CD14-positive monocyte (primary cell): ENCODE measurements at regions not wholly inside any gene's neighbourhood (a gene's known extent, or its start where the extent isn't known, plus 50 kb on each side); places are given as distances from the start of the nearest gene placed in this dataset.

Experiments used
- DNase-seq, 3 donors: peaks; one replicate each; pipeline ENCODE4 v3.0.0-alpha.2; 2011 to 2022
- H2AFZ ChIP-seq: 2 replicates; pipeline ENCODE4 v1.6.0; 2012; ENCODE audit warnings: mild to moderate bottlenecking, low read depth, low read length, inconsistent platforms; ENCODE audit not compliant: insufficient read depth, poor library complexity, severe bottlenecking
- H3K27ac ChIP-seq, 2 donors: 1 replicate in 1 of 2; 2 replicates in 1 of 2; pipeline ENCODE4 v1.5.1; 2012 to 2013; ENCODE audit warnings: low read length in 2 of 2, control low read depth in 1 of 2, inconsistent platforms in 1 of 2, low read depth in 1 of 2, mild to moderate bottlenecking in 1 of 2
- H3K27me3 ChIP-seq, 2 donors: one replicate each; pipeline versions ENCODE4 v1.6.0 to v1.6.1; 2011 to 2013; ENCODE audit warnings: low read length in 2 of 2; ENCODE audit not compliant: control insufficient read depth in 2 of 2, insufficient read depth in 2 of 2
- H3K36me3 ChIP-seq, 2 donors: replicated peaks in 1 of 2; 1 replicate in 1 of 2; 2 replicates in 1 of 2; pipeline versions ENCODE4 v1.5.1 to v1.6.1; 2012 to 2013; ENCODE audit warnings: low read length in 2 of 2, control low read depth in 1 of 2, inconsistent platforms in 1 of 2, mild to moderate bottlenecking in 1 of 2; ENCODE audit not compliant: insufficient read depth in 2 of 2, control insufficient read depth in 1 of 2
- H3K4me1 ChIP-seq, 2 donors: 1 replicate in 1 of 2; 2 replicates in 1 of 2; pipeline versions ENCODE4 v1.5.1 to v1.6.1; 2012 to 2013; ENCODE audit warnings: low read length in 2 of 2, control low read depth in 1 of 2, inconsistent platforms in 1 of 2, mild to moderate bottlenecking in 1 of 2, moderate library complexity in 1 of 2; ENCODE audit not compliant: insufficient read depth in 2 of 2, control insufficient read depth in 1 of 2
- H3K4me2 ChIP-seq: replicated peaks from 2 replicates; pipeline ENCODE3; 2012; ENCODE audit warnings: low read length, moderate library complexity, mild to moderate bottlenecking; ENCODE audit not compliant: poor library complexity, severe bottlenecking; ENCODE audit errors: extremely low read depth
- H3K4me3 ChIP-seq, 3 experiments: fragments of 200-600 bp in 1 of 3; sonication (generic) in 1 of 3; replicated peaks in 1 of 3; 1 replicate in 2 of 3; 2 replicates in 1 of 3; pipeline ENCODE4 v1.5.1; 2011 to 2013; ENCODE audit warnings: low read length in 3 of 3, mild to moderate bottlenecking in 3 of 3, control low read depth in 2 of 3, low read depth in 2 of 3, inconsistent platforms in 1 of 3, moderate library complexity in 1 of 3
- H3K79me2 ChIP-seq: 2 replicates; pipeline ENCODE4 v1.6.0; 2012; ENCODE audit warnings: mild to moderate bottlenecking, control low read depth, inconsistent platforms, low read length, moderate library complexity; ENCODE audit not compliant: insufficient read depth
- H3K9ac ChIP-seq: 2 replicates; pipeline ENCODE4 v1.6.0; 2017; ENCODE audit warnings: low read length, mild to moderate bottlenecking; ENCODE audit not compliant: insufficient read depth, poor library complexity, severe bottlenecking
- H3K9me3 ChIP-seq, 2 donors: replicated peaks in 1 of 2; 1 replicate in 1 of 2; 2 replicates in 1 of 2; pipeline versions ENCODE4 v1.5.1 to v1.6.1; 2012 to 2013; ENCODE audit warnings: low read length in 2 of 2, control low read depth in 1 of 2; ENCODE audit not compliant: control insufficient read depth in 1 of 2, insufficient read depth in 1 of 2
- H4K20me1 ChIP-seq: 2 replicates; pipeline ENCODE4 v1.6.0; 2012; ENCODE audit warnings: mild to moderate bottlenecking, low read length, control low read depth, moderate library complexity; ENCODE audit not compliant: insufficient read depth
- H3K27ac Mint-ChIP-seq, 7 donors: one replicate each; pipeline ENCODE4 v1.8.0; 2020; ENCODE audit warnings: mild to moderate bottlenecking in 7 of 7, mixed read lengths in 7 of 7, moderate library complexity in 6 of 7, inconsistent platforms in 2 of 7
- H3K27me3 Mint-ChIP-seq, 3 donors: one replicate each; pipeline ENCODE4 v1.8.0; 2021 to 2022; ENCODE audit warnings: low read depth in 3 of 3, mild to moderate bottlenecking in 3 of 3, mixed read lengths in 3 of 3, moderate library complexity in 3 of 3, inconsistent platforms in 1 of 3
- H3K36me3 Mint-ChIP-seq, 2 donors: one replicate each; pipeline ENCODE4 v1.8.0; 2020; ENCODE audit warnings: mixed read lengths in 2 of 2, inconsistent platforms in 1 of 2, mild to moderate bottlenecking in 1 of 2
- H3K4me1 Mint-ChIP-seq: one replicate; pipeline ENCODE4 v1.8.0; 2020; ENCODE audit warnings: mild to moderate bottlenecking, mixed read lengths
- H3K4me3 Mint-ChIP-seq, 2 donors: one replicate each; pipeline ENCODE4 v1.8.0; 2020; ENCODE audit warnings: mild to moderate bottlenecking in 2 of 2, mixed read lengths in 2 of 2, moderate library complexity in 1 of 2
- H3K9me3 Mint-ChIP-seq, 7 donors: one replicate each; pipeline ENCODE4 v1.8.0; 2020 to 2022; ENCODE audit warnings: mixed read lengths in 7 of 7, mild to moderate bottlenecking in 6 of 7, moderate library complexity in 6 of 7, inconsistent platforms in 2 of 7
- CTCF ChIP-seq: fragments of 200-600 bp; IDR thresholded peaks from one replicate; pipeline ENCODE4 v1.8.0; 2022; ENCODE audit warnings: antibody characterized with exemption, mild to moderate bottlenecking
- WGBS: methylation state at CpG from one replicate; pipeline ENCODE4 v1.1.5; 2013; ENCODE audit warnings: missing lambda C conversion rate; ENCODE audit not compliant: insufficient coverage; 5-methylcytosine and 5-hydroxymethylcytosine counted together
- intact Hi-C, 2 donors: fragments of 100-400 bp; cut with micrococcal nuclease; formaldehyde crosslinking; loops; one replicate each; pipeline versions ENCODE4 v1.15.0 to v1.15.1; 2023

- WGBS: 100% methylated on average over 1 of the region's 3 CpGs
- Histone ChIP-seq H3K27ac (no peak overlapping the region), H3K9ac (no peak overlapping the region), H4K20me1 (no peaks in the 10 kb centered on the region), H3K4me1 (peaks cover 0 to 4% of the 10 kb centered on the region in 2 donors), H3K4me3 (no peak overlapping the region), H3K79me2 (no peaks in the 10 kb centered on the region), H3K4me2 (no peak overlapping the region), H3K9me3 (no peaks in the 10 kb centered on the region), H3K36me3 (no peaks in the 10 kb centered on the region), H2AFZ (no peak overlapping the region), H3K27me3 (no peaks in the 10 kb centered on the region)
- H3K27me3 Mint-ChIP-seq: no peaks in the 10 kb centered on the region
- peaks cover 11% of the 10 kb centered on the region for H3K4me1 Mint-ChIP-seq
- DNase-seq: no peak
- intact Hi-C loops: no loop called here
- TF ChIP-seq CTCF: no peak
- H3K27ac Mint-ChIP-seq: no peak overlapping the region
- H3K36me3 Mint-ChIP-seq: no peaks in the 10 kb centered on the region
- H3K9me3 Mint-ChIP-seq: peaks cover 0 to 3% (median 0%) of the 10 kb centered on the region in 7 donors
- H3K4me3 Mint-ChIP-seq: no peak overlapping the region
Measured at GRCh38 chr3:147735616-147736015, 326.5 kb downstream of the ZIC1 start.

GRCh38 chr3:147736226-147736625 is 327.1 kb downstream of the ZIC1 start:
- Histone ChIP-seq H3K27ac (no peak overlapping the region), H3K9me3 (no peaks in the 10 kb centered on the region), H3K4me3 (no peak overlapping the region), H3K4me1 (peaks cover 0 to 4% of the 10 kb centered on the region in 2 donors), H3K36me3 (no peaks in the 10 kb centered on the region), H3K9ac (no peak overlapping the region), H3K79me2 (no peaks in the 10 kb centered on the region), H3K4me2 (no peak overlapping the region), H4K20me1 (no peaks in the 10 kb centered on the region), H2AFZ (no peak overlapping the region), H3K27me3 (no peaks in the 10 kb centered on the region)
- intact Hi-C loops: no loop called here
- Mint-ChIP-seq H3K27ac (peak overlapping the region in 4 of 7 donors; percentile 26 to 69 (median 55)), H3K4me1 (peaks cover 11% of the 10 kb centered on the region), H3K4me3 (no peak overlapping the region), H3K36me3 (no peaks in the 10 kb centered on the region), H3K9me3 (peaks cover 0 to 3% (median 0%) of the 10 kb centered on the region in 7 donors), H3K27me3 (no peaks in the 10 kb centered on the region)
- peak in 2 of 3 donors; percentile 7 to 28 for DNase-seq
- no peak for TF ChIP-seq CTCF
- no CpG with 5 or more reads among the region's 2 CpGs for whole genome bisulfite sequencing
